ENCODE measurements at regions not wholly inside any gene's neighbourhood (a gene's known extent, or its start where the extent isn't known, plus 50 kb on each side); places are given as distances from the start of the nearest gene placed in this dataset.

DNA sequence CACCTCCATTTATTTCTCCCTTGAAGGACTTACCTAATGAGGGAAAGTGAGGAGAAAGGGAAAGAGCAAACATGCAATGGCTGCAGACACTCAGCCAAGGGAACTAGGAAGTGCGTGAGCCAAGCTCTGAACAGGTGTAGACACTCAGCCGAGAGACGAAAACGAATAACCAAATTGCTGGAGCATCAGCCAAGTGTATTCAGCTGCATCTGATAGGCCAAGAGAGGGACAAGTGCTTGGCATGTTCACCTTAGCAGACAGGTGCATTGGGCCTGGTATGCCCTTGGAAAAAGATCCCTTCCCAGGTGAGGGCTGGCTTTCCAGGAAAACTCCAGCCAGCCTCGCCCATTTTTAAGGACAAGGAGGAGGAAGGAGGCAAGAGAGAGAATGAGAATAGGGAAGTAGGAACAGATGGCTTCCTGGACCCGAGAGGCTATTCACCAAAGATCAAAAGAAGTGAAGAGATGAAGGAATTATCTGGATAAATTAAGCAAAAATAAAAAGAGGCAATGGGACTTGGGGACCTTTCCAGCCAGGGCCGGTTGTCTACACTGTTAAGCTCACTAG, 184.7 kb downstream of the TOMM20 start:
- no peaks in the 10 kb centered on the region for H3K9me3 ChIP-seq (ENCODE audit: low read depth, low read length, poor library complexity, severe bottlenecking)
- H3K27me3 ChIP-seq (replicated peaks; ENCODE audit: insufficient read depth, low read depth, low read length, poor library complexity), result no peaks in the 10 kb centered on the region
- H3K36me3 ChIP-seq (ENCODE audit: insufficient read depth, low read length, poor library complexity, severe bottlenecking), result no peaks in the 10 kb centered on the region
- no peak for TF ChIP-seq EZH2 (IDR thresholded peaks at IDR 0.05; ENCODE audit: borderline replicate concordance, low read depth, low read length, poor library complexity, severe bottlenecking)
- TF ChIP-seq, protein P1, sequence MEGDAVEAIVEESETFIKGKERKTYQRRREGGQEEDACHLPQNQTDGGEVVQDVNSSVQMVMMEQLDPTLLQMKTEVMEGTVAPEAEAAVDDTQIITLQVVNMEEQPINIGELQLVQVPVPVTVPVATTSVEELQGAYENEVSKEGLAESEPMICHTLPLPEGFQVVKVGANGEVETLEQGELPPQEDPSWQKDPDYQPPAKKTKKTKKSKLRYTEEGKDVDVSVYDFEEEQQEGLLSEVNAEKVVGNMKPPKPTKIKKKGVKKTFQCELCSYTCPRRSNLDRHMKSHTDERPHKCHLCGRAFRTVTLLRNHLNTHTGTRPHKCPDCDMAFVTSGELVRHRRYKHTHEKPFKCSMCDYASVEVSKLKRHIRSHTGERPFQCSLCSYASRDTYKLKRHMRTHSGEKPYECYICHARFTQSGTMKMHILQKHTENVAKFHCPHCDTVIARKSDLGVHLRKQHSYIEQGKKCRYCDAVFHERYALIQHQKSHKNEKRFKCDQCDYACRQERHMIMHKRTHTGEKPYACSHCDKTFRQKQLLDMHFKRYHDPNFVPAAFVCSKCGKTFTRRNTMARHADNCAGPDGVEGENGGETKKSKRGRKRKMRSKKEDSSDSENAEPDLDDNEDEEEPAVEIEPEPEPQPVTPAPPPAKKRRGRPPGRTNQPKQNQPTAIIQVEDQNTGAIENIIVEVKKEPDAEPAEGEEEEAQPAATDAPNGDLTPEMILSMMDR (conservative IDR thresholded peaks at IDR 0.05; ENCODE audit: low read depth, low read length), result no peak
- no TSS peak for BruUV-seq (replicated peaks)
- no peak for DNase-seq (ENCODE audit: low spot score)
- ChIA-PET CTCF (no interaction called here), POLR2A (ENCODE audit: low non-redundant PET) (no interaction called here)
- intact Hi-C loops (cut with micrococcal nuclease; ENCODE audit: unreplicated experiment), result no loop called here
- H3K4me3 ChIP-seq (ENCODE audit: low read depth, low read length, poor library complexity, severe bottlenecking), result no peak overlapping the region
- no peak overlapping the region for H3K27ac ChIP-seq (ENCODE audit: low read depth, low read length, poor library complexity, severe bottlenecking)
- H3K4me1 ChIP-seq (ENCODE audit: insufficient read depth, low read length, poor library complexity, severe bottlenecking), result no peaks in the 10 kb centered on the region

- Histone ChIP-seq H3K4me1 (ENCODE audit: insufficient read depth, low read length, poor library complexity, severe bottlenecking) (no peaks in the 10 kb centered on the region), H3K4me3 (ENCODE audit: low read depth, low read length, poor library complexity, severe bottlenecking) (no peak overlapping the region), H3K9me3 (ENCODE audit: low read depth, low read length, poor library complexity, severe bottlenecking) (no peaks in the 10 kb centered on the region), H3K36me3 (ENCODE audit: insufficient read depth, low read length, poor library complexity, severe bottlenecking) (no peaks in the 10 kb centered on the region), H3K27ac (ENCODE audit: low read depth, low read length, poor library complexity, severe bottlenecking) (no peak overlapping the region), H3K27me3 (replicated peaks; ENCODE audit: insufficient read depth, low read depth, low read length, poor library complexity) (no peaks in the 10 kb centered on the region)
- BruUV-seq (replicated peaks), result no TSS peak
- intact Hi-C loops (cut with micrococcal nuclease; ENCODE audit: unreplicated experiment), result no loop called here
- DNase-seq (ENCODE audit: low spot score), result no peak
- ChIA-PET CTCF (no interaction called here), POLR2A (ENCODE audit: low non-redundant PET) (no interaction called here)
- TF ChIP-seq, protein P1 (conservative IDR thresholded peaks at IDR 0.05; ENCODE audit: low read depth, low read length), result no peak
Observed at GRCh38 chr1:234942879-234943506, 185.6 kb downstream of the TOMM20 start.

- no peak for DNase-seq (ENCODE audit: low spot score)
- BruUV-seq (replicated peaks), result no TSS peak
- ChIA-PET POLR2A (ENCODE audit: low non-redundant PET) (no interaction called here), CTCF (no interaction called here)
- no peaks in the 10 kb centered on the region for H3K36me3 ChIP-seq (ENCODE audit: insufficient read depth, low read length, poor library complexity, severe bottlenecking)
- TF ChIP-seq EZH2 (IDR thresholded peaks at IDR 0.05; ENCODE audit: borderline replicate concordance, low read depth, low read length, poor library complexity, severe bottlenecking), result no peak
- TF ChIP-seq, protein P1 (conservative IDR thresholded peaks at IDR 0.05; ENCODE audit: low read depth, low read length), result no peak
- H3K27me3 ChIP-seq (replicated peaks; ENCODE audit: insufficient read depth, low read depth, low read length, poor library complexity), result no peaks in the 10 kb centered on the region
- H3K9me3 ChIP-seq (ENCODE audit: low read depth, low read length, poor library complexity, severe bottlenecking), result no peaks in the 10 kb centered on the region
- H3K4me1 ChIP-seq (ENCODE audit: insufficient read depth, low read length, poor library complexity, severe bottlenecking), result no peaks in the 10 kb centered on the region
- no peak overlapping the region for H3K4me3 ChIP-seq (ENCODE audit: low read depth, low read length, poor library complexity, severe bottlenecking)
- intact Hi-C loops (cut with micrococcal nuclease; ENCODE audit: unreplicated experiment), result no loop called here
- no peak overlapping the region for H3K27ac ChIP-seq (ENCODE audit: low read depth, low read length, poor library complexity, severe bottlenecking)
Observed at GRCh38 chr1:234942012-234942332, 186.7 kb downstream of the TOMM20 start.
